Esophagus muscularis mucosa (tissue), 4 donors: ENCODE measurements at regions not wholly inside any gene's neighbourhood (a gene's known extent, or its start where the extent isn't known, plus 50 kb on each side); places are given as distances from the start of the nearest gene placed in this dataset.

Experiments used
- CTCF ChIP-seq, 3 experiments: fragments of 200-600 bp in 2 of 3; fragments of 450-650 bp in 1 of 3; sonication (generic) in 2 of 3; IDR thresholded peaks; one replicate each; pipeline ENCODE4 v1.5.1; 2017 to 2019; ENCODE audit warnings: antibody characterized with exemption in 3 of 3, mild to moderate bottlenecking in 2 of 3, moderate library complexity in 1 of 3
- EP300 ChIP-seq: sonication (generic); formaldehyde crosslinking; IDR thresholded peaks from one replicate; pipeline ENCODE4 v1.6.1; 2017; ENCODE audit warnings: antibody characterized with exemption
- POLR2A ChIP-seq: fragments of 450-650 bp; IDR thresholded peaks from one replicate; pipeline ENCODE4 v1.6.1; 2017; ENCODE audit warnings: antibody characterized with exemption, moderate library complexity, mild to moderate bottlenecking, low read depth
- POLR2AphosphoS5 ChIP-seq, 2 donors: sonication (generic); formaldehyde crosslinking; IDR thresholded peaks; one replicate each; pipeline ENCODE4 v1.6.1; 2017; ENCODE audit warnings: antibody characterized with exemption in 2 of 2

GRCh38 chr17:72414032-72414396, 293.2 kb downstream of the SOX9 start:
- TF ChIP-seq EP300: no peak
- TF ChIP-seq CTCF (IDR thresholded peaks at IDR 0.05): no peak
- TF ChIP-seq POLR2AphosphoS5 (IDR thresholded peaks at IDR 0.05): no peak
- TF ChIP-seq POLR2A: no peak
